Caco-2 (cell line): ENCODE measurements at regions not wholly inside any gene's neighbourhood (a gene's known extent, or its start where the extent isn't known, plus 50 kb on each side); places are given as distances from the start of the nearest gene placed in this dataset.

Source experiments
- BruUV-seq: library from RNA; stranded (reverse); fragments of 400-500 nt; replicated peaks from 2 replicates; lab custom pipeline; 2021; lab: Mats Ljungman, UMichigan
- CTCF ChIA-PET: fragments of 300-600 bp; sonication (Branson Sonifier 250); formaldehyde crosslinking; loops from one replicate; lab custom pipeline; 2022; ENCODE audit warnings: antibody characterized with exemption; lab: Charles Lee
- POLR2A ChIA-PET: fragments of 300-600 bp; sonication (Branson Sonifier 250); formaldehyde crosslinking; loops from one replicate; lab custom pipeline; 2022; ENCODE audit warnings: antibody characterized with exemption; lab: Charles Lee
- DNase-seq, 2 experiments: peaks; one replicate each; pipeline versions ENCODE4 v3.0.0 to v3.0.0-alpha.2; 2020 to 2022
- H3K27me3 ChIP-seq: replicated peaks from 2 replicates; pipeline ENCODE4 v1.6.0; 2011; ENCODE audit warnings: low read length; ENCODE audit not compliant: control insufficient read depth, insufficient read depth
- H3K36me3 ChIP-seq: 2 replicates; pipeline ENCODE4 v1.5.1; 2011; ENCODE audit warnings: low read length; ENCODE audit not compliant: control insufficient read depth, insufficient read depth
- H3K4me1 ChIP-seq: fragments of 250-450 bp; sonication (Bioruptor Pico); 2 replicates; pipeline ENCODE4 v1.5.1; 2020; ENCODE audit warnings: mild to moderate bottlenecking
- H3K4me3 ChIP-seq: 2 replicates; pipeline ENCODE4 v1.5.1; 2011; ENCODE audit warnings: low read depth, mild to moderate bottlenecking, control low read depth, low read length
- H3K9me3 ChIP-seq: fragments of 250-450 bp; sonication (Bioruptor Pico); 2 replicates; pipeline ENCODE4 v1.5.1; 2020; ENCODE audit warnings: mild to moderate bottlenecking, moderate library complexity
- H3K27ac Mint-ChIP-seq: one replicate; pipeline ENCODE4 v1.8.0; 2022; ENCODE audit warnings: mixed read lengths; ENCODE audit not compliant: unreplicated experiment
- H3K27me3 Mint-ChIP-seq: one replicate; pipeline ENCODE4 v1.8.0; 2022; ENCODE audit warnings: mixed read lengths; ENCODE audit not compliant: insufficient read depth, unreplicated experiment
- H3K36me3 Mint-ChIP-seq: one replicate; pipeline ENCODE4 v1.8.0; 2022; ENCODE audit warnings: mild to moderate bottlenecking, mixed read lengths; ENCODE audit not compliant: insufficient read depth, unreplicated experiment
- H3K4me1 Mint-ChIP-seq: one replicate; pipeline ENCODE4 v1.8.0; 2022; ENCODE audit warnings: low read depth, mixed read lengths; ENCODE audit not compliant: unreplicated experiment
- H3K4me3 Mint-ChIP-seq: one replicate; pipeline ENCODE4 v1.8.0; 2022; ENCODE audit warnings: mild to moderate bottlenecking, moderate library complexity, mixed read lengths; ENCODE audit not compliant: unreplicated experiment
- H3K9me3 Mint-ChIP-seq: one replicate; pipeline ENCODE4 v1.8.0; 2022; ENCODE audit warnings: mixed read lengths; ENCODE audit not compliant: unreplicated experiment
- intact Hi-C: fragments of 100-400 bp; cut with micrococcal nuclease; formaldehyde crosslinking; loops from one replicate; pipeline ENCODE4 v1.10.0; 2022; ENCODE audit not compliant: unreplicated experiment
- TF ChIP-seq, protein P1 (sequence below), 2 experiments: fragments of 200-600 bp in 1 of 2; IDR thresholded peaks; 1 replicate in 1 of 2; 2 replicates in 1 of 2; pipeline versions ENCODE4 v1.5.1 to v1.8.0; 2011 to 2022; ENCODE audit warnings: antibody characterized with exemption in 1 of 2, control low read depth in 1 of 2, inconsistent platforms in 1 of 2, low read depth in 1 of 2, low read length in 1 of 2, mild to moderate bottlenecking in 1 of 2, moderate library complexity in 1 of 2; ENCODE audit not compliant: insufficient read depth in 1 of 2, severe bottlenecking in 1 of 2, unreplicated experiment in 1 of 2

DNA sequence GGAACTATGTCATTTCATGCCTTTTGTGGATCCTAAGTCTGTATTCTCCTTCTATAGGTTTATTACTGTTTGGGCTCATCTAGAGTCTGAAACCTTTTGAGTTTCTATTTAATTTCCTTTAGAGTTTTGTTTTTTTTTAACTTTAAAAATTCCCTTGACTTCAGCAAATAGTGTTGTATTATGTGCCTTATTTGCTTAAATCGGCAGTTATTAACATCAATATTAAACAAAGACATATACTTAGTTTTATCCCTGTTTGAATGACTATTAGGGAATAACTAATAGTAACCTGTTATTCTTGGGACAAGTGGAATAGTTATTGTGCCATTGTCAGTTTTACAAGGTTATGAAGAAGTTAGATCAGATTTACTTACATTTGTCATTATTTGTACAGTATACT, 112.8 kb upstream of the NUDT6 start:
- Mint-ChIP-seq H3K4me1 (no peaks in the 10 kb centered on the region), H3K36me3 (no peaks in the 10 kb centered on the region), H3K27me3 (no peaks in the 10 kb centered on the region), H3K9me3 (no peaks in the 10 kb centered on the region), H3K4me3 (no peak overlapping the region), H3K27ac (no peak overlapping the region)
- TF ChIP-seq, protein P1, sequence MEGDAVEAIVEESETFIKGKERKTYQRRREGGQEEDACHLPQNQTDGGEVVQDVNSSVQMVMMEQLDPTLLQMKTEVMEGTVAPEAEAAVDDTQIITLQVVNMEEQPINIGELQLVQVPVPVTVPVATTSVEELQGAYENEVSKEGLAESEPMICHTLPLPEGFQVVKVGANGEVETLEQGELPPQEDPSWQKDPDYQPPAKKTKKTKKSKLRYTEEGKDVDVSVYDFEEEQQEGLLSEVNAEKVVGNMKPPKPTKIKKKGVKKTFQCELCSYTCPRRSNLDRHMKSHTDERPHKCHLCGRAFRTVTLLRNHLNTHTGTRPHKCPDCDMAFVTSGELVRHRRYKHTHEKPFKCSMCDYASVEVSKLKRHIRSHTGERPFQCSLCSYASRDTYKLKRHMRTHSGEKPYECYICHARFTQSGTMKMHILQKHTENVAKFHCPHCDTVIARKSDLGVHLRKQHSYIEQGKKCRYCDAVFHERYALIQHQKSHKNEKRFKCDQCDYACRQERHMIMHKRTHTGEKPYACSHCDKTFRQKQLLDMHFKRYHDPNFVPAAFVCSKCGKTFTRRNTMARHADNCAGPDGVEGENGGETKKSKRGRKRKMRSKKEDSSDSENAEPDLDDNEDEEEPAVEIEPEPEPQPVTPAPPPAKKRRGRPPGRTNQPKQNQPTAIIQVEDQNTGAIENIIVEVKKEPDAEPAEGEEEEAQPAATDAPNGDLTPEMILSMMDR (IDR thresholded peaks at IDR 0.05; ENCODE audit: insufficient read depth in 1 of 2, low read depth in 1 of 2, low read length in 1 of 2, severe bottlenecking in 1 of 2, unreplicated experiment in 1 of 2) = no peak
- CTCF ChIA-PET = no interaction called here
- no peak for DNase-seq
- no peaks in the 10 kb centered on the region for H3K9me3 ChIP-seq
- no peaks in the 10 kb centered on the region for H3K36me3 ChIP-seq
- no TSS peak for BruUV-seq
- no peaks in the 10 kb centered on the region for H3K27me3 ChIP-seq
- POLR2A ChIA-PET = no interaction called here
- intact Hi-C loops = no loop called here
- H3K4me3 ChIP-seq = no peak overlapping the region
- H3K4me1 ChIP-seq = peaks cover 4% of the 10 kb centered on the region; the same call in 1 of the 2 replicates

DNA sequence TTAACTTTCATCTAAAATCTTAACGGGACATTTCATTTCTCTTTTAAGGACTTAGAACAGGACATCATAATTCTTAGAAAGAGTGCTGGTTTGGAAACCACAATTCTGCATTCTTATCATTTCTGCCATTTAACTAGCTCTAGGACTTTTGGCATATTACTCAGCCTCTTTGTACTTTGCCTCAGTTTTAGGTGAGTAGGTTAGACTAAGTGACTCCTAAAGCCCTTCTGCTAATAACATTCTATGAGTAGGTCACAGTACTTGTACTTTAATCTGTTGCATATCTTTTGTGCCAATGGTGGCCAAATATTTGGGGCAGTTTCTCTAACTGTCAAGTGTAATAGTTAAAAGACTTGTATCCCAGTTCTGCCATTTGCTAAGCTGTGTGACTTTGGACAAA, 115.4 kb upstream of the NUDT6 start:
- no peaks in the 10 kb centered on the region for H3K36me3 ChIP-seq
- Mint-ChIP-seq H3K9me3 (peaks cover 14% of the 10 kb centered on the region), H3K27me3 (no peaks in the 10 kb centered on the region), H3K27ac (no peak overlapping the region), H3K36me3 (peaks cover 8% of the 10 kb centered on the region), H3K4me1 (no peaks in the 10 kb centered on the region), H3K4me3 (no peak overlapping the region)
- H3K9me3 ChIP-seq = peaks cover 3% of the 10 kb centered on the region; the same call in 1 of the 2 replicates
- H3K4me3 ChIP-seq = no peak overlapping the region
- intact Hi-C loops = no loop called here
- TF ChIP-seq, protein P1 (IDR thresholded peaks at IDR 0.05; ENCODE audit: insufficient read depth in 1 of 2, low read depth in 1 of 2, low read length in 1 of 2, severe bottlenecking in 1 of 2, unreplicated experiment in 1 of 2) = no peak
- H3K27me3 ChIP-seq = no peaks in the 10 kb centered on the region
- H3K4me1 ChIP-seq = peaks cover 4% of the 10 kb centered on the region; the same call in 1 of the 2 replicates
- POLR2A ChIA-PET = no interaction called here
- BruUV-seq = no TSS peak
- no peak for DNase-seq
- CTCF ChIA-PET = no interaction called here

DNA sequence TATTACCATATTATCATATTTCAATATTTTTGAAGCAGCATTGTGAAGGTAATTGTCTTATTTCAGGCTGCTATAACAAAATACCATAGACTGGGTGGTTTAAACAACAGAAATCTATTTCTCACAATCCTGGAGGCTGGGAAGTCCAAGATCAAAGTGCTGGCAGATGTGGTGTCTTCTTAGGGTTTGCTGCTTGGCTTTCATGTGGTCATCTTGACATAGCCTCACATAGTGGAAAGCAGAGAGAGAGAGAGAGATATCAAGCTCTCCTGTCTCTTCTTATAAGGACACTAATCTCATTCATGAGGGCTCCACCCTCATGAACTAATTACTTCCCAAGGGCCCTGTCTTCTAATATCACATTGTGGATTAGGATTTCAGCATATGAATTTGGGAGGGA, 119.7 kb upstream of the NUDT6 start:
- H3K36me3 ChIP-seq = no peaks in the 10 kb centered on the region; the same call in 1 of the 2 replicates
- TF ChIP-seq, protein P1 (IDR thresholded peaks at IDR 0.05; ENCODE audit: insufficient read depth in 1 of 2, low read depth in 1 of 2, low read length in 1 of 2, severe bottlenecking in 1 of 2, unreplicated experiment in 1 of 2) = no peak
- no peaks in the 10 kb centered on the region for H3K27me3 Mint-ChIP-seq
- no peaks in the 10 kb centered on the region for H3K27me3 ChIP-seq
- H3K4me1 Mint-ChIP-seq = no peaks in the 10 kb centered on the region
- peaks cover 4% of the 10 kb centered on the region; the same call in 1 of the 2 replicates for H3K4me1 ChIP-seq
- intact Hi-C loops = no loop called here
- ChIA-PET POLR2A (no interaction called here), CTCF (no interaction called here)
- no TSS peak for BruUV-seq
- peaks cover 8% of the 10 kb centered on the region for H3K36me3 Mint-ChIP-seq
- H3K9me3 Mint-ChIP-seq = peaks cover 30% of the 10 kb centered on the region
- H3K9me3 ChIP-seq = peaks cover 10% of the 10 kb centered on the region
- no peak overlapping the region for H3K4me3 ChIP-seq
- no peak overlapping the region for H3K27ac Mint-ChIP-seq
- H3K4me3 Mint-ChIP-seq = no peak overlapping the region
- DNase-seq = no peak
